Esophagus muscularis mucosa (tissue), 4 donors: ENCODE measurements at regions not wholly inside any gene's neighbourhood (a gene's known extent, or its start where the extent isn't known, plus 50 kb on each side); places are given as distances from the start of the nearest gene placed in this dataset.

Experiments
- DNase-seq: peaks from one replicate; pipeline ENCODE4 v3.0.0-alpha.2; 2017; ENCODE audit errors: extremely low spot score
- H3K27ac ChIP-seq, 4 donors: fragments of 200-600 bp; sonication (generic); replicated peaks in 1 of 4; 1 replicate in 3 of 4; 2 replicates in 1 of 4; pipeline ENCODE4 v1.5.1; 2016 to 2019; ENCODE audit warnings: mild to moderate bottlenecking in 1 of 4
- H3K27me3 ChIP-seq, 4 donors: fragments of 200-600 bp; sonication (generic); one replicate each; pipeline versions ENCODE4 v1.5.1 to v1.6.0; 2016 to 2019
- H3K36me3 ChIP-seq, 4 donors: fragments of 200-600 bp; sonication (generic); one replicate each; pipeline ENCODE4 v1.5.1; 2016 to 2019
- H3K4me1 ChIP-seq, 4 donors: fragments of 200-600 bp; sonication (generic); one replicate each; pipeline ENCODE4 v1.5.1; 2016 to 2019
- H3K4me3 ChIP-seq, 4 donors: fragments of 200-600 bp; sonication (generic); 1 replicate in 2 of 4; 2 replicates in 2 of 4; pipeline ENCODE4 v1.5.1; 2016 to 2019; ENCODE audit warnings: mild to moderate bottlenecking in 4 of 4, moderate library complexity in 1 of 4
- H3K9me3 ChIP-seq, 4 donors: fragments of 200-600 bp; sonication (generic); 1 replicate in 3 of 4; 2 replicates in 1 of 4; pipeline ENCODE4 v1.5.1; 2016 to 2019
- EP300 ChIP-seq: sonication (generic); formaldehyde crosslinking; IDR thresholded peaks from one replicate; pipeline ENCODE4 v1.6.1; 2017; ENCODE audit warnings: antibody characterized with exemption
- POLR2A ChIP-seq: fragments of 450-650 bp; IDR thresholded peaks from one replicate; pipeline ENCODE4 v1.6.1; 2017; ENCODE audit warnings: antibody characterized with exemption, moderate library complexity, mild to moderate bottlenecking, low read depth
- POLR2AphosphoS5 ChIP-seq, 2 donors: sonication (generic); formaldehyde crosslinking; IDR thresholded peaks; one replicate each; pipeline ENCODE4 v1.6.1; 2017; ENCODE audit warnings: antibody characterized with exemption in 2 of 2
- WGBS: methylation state at CpG from one replicate; pipeline ENCODE4 v1.1.5; 2018; 5-methylcytosine and 5-hydroxymethylcytosine counted together
- intact Hi-C: fragments of 100-400 bp; cut with DNase I; formaldehyde crosslinking; loops from one replicate; pipeline ENCODE4 v1.15.1; 2023
- TF ChIP-seq, protein P1 (sequence below), 3 experiments: fragments of 200-600 bp in 2 of 3; fragments of 450-650 bp in 1 of 3; sonication (generic) in 2 of 3; IDR thresholded peaks; one replicate each; pipeline ENCODE4 v1.5.1; 2017 to 2019; ENCODE audit warnings: antibody characterized with exemption in 3 of 3, mild to moderate bottlenecking in 2 of 3, moderate library complexity in 1 of 3

DNA sequence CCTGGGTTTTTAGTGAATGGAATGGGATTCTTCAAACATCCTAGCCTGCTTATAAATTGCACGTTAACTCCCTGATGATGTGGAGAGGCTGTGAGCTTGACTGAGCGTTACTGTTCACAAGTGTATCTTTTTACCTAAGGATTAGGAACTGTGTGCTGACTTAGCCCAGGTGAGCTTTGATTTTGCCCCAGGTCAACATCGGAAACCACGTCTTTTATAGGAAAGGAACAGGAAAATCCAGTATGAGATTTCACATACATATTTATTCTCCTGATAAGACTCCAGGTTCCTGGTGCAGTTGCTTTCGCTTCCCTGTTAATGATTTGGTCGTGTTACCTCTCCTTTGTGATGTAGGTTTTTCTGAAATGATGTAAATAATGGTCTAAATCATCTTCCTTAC is 103.2 kb upstream of the BASP1 start:
- no peaks in the 10 kb centered on the region for H3K27me3 ChIP-seq
- no peak for TF ChIP-seq EP300
- TF ChIP-seq POLR2A, result no peak
- H3K27ac ChIP-seq, result no peak overlapping the region
- H3K4me1 ChIP-seq, result no peaks in the 10 kb centered on the region
- H3K4me3 ChIP-seq, result no peak overlapping the region
- intact Hi-C loops, result no loop called here
- no peak for DNase-seq
- H3K36me3 ChIP-seq, result no peaks in the 10 kb centered on the region
- H3K9me3 ChIP-seq, result no peaks in the 10 kb centered on the region
- 89% methylated on average over 6 of the region's 6 CpGs for WGBS

DNA sequence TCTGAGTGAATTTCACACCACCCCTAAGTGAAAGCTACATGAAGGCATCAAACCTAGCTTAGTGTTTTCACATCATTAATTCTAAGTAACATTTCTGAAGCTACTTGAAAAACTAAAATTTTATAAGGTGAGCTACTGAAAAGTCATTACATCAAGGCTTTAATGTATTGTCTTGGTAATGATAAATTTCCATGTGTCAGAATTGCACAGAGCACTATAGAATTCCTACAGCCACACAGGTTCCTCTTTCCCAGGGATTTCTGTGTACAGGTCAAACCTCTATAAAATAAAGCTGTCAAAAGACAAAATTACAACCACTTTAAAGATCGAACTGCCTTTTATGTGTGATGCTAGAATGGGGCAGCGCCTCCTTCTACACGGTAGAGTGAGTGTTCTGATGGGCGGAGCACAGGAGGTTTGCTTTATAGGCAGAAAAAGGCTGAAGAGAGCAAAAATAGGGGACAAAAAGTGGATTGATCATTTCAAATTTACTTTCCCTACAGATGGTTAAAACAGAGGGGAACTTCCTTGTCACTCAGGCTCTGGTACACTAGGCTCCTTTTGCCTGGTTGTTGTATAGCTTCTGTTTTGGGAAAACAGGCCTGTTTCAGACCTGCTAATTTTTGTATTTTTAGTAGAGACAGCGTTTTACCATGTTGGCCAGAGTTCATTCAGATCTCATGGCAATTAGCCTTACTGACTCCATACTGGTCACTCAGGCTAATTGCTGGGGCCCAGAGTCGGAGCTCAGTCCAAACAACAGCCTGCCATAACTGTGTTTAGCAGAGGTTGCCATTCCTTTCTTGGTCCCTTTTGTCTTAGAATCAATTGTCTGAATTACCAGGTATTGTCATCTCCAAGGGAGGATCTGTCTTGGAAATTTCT is 102.5 kb upstream of the BASP1 start:
- WGBS, result 86% methylated on average over 6 of the region's 6 CpGs
- intact Hi-C loops, result no loop called here
- Histone ChIP-seq H3K9me3 (no peaks in the 10 kb centered on the region), H3K36me3 (no peaks in the 10 kb centered on the region), H3K27ac (no peak overlapping the region), H3K4me1 (no peaks in the 10 kb centered on the region), H3K4me3 (no peak overlapping the region), H3K27me3 (no peaks in the 10 kb centered on the region)
- no peak for TF ChIP-seq EP300
- TF ChIP-seq, protein P1, sequence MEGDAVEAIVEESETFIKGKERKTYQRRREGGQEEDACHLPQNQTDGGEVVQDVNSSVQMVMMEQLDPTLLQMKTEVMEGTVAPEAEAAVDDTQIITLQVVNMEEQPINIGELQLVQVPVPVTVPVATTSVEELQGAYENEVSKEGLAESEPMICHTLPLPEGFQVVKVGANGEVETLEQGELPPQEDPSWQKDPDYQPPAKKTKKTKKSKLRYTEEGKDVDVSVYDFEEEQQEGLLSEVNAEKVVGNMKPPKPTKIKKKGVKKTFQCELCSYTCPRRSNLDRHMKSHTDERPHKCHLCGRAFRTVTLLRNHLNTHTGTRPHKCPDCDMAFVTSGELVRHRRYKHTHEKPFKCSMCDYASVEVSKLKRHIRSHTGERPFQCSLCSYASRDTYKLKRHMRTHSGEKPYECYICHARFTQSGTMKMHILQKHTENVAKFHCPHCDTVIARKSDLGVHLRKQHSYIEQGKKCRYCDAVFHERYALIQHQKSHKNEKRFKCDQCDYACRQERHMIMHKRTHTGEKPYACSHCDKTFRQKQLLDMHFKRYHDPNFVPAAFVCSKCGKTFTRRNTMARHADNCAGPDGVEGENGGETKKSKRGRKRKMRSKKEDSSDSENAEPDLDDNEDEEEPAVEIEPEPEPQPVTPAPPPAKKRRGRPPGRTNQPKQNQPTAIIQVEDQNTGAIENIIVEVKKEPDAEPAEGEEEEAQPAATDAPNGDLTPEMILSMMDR (IDR thresholded peaks at IDR 0.05), result no peak
- no peak for TF ChIP-seq POLR2A
- TF ChIP-seq POLR2AphosphoS5 (IDR thresholded peaks at IDR 0.05), result no peak
- DNase-seq, result no peak

DNA sequence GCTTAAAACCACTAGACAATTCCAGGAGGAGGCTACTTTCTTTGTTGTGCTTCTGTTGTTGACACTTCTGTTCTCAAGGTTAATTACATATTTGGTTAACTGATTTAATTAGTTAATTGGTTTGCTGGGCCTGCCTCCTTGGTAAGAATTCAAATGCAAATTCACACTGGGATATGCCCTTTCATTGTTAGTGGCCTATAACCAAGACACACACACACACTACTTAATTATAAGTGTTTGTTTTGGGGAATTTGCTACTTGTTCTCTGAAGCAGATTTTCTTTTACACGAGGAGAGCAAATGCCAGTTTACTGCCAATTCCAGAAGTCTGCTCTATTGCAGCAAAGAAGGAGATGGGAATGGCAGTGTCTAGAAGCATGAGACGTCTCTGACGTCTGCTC is 101.6 kb upstream of the BASP1 start:
- Histone ChIP-seq H3K36me3 (no peaks in the 10 kb centered on the region), H3K27ac (no peak overlapping the region), H3K4me1 (no peaks in the 10 kb centered on the region), H3K27me3 (no peaks in the 10 kb centered on the region), H3K4me3 (no peak overlapping the region), H3K9me3 (no peaks in the 10 kb centered on the region)
- 91% methylated on average over 3 of the region's 3 CpGs for WGBS
- DNase-seq, result no peak
- TF ChIP-seq POLR2A, result no peak
- no peak for TF ChIP-seq EP300
- TF ChIP-seq, protein P1 (IDR thresholded peaks at IDR 0.05), result no peak
- TF ChIP-seq POLR2AphosphoS5 (IDR thresholded peaks at IDR 0.05), result no peak
- intact Hi-C loops, result no loop called here

DNA sequence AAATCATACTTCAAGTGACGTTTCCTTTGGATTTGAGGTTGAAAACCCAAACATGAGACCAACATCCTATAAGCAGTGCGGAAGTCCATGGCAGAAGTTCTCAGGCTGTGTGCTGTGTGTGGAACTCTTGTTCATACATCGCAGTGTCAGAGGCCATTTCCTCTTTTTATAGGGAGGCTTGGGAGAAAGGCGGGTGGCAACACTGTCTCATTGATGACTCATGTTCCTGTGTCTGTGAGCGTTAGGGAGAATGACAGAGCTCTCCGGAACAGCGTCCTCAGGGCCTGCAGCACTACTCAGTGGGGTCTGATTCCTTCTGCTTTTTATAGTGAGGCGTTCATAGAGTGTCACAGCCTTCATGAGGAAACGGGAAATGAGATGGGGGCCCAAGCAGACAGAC is 98.8 kb upstream of the BASP1 start:
- intact Hi-C loops, result no loop called here
- no peaks in the 10 kb centered on the region for H3K36me3 ChIP-seq
- peak in 1 of 2 donors; percentile 25 for TF ChIP-seq POLR2AphosphoS5 (IDR thresholded peaks at IDR 0.05)
- no peak for TF ChIP-seq EP300
- TF ChIP-seq POLR2A, result no peak
- TF ChIP-seq, protein P1 (IDR thresholded peaks at IDR 0.05), result no peak
- WGBS, result 54% methylated on average over 9 of the region's 9 CpGs
- no peak overlapping the region for H3K4me3 ChIP-seq
- DNase-seq, result no peak
- no peaks in the 10 kb centered on the region for H3K4me1 ChIP-seq
- H3K27ac ChIP-seq, result no peak overlapping the region
- no peaks in the 10 kb centered on the region for H3K27me3 ChIP-seq
- H3K9me3 ChIP-seq, result no peaks in the 10 kb centered on the region

DNA sequence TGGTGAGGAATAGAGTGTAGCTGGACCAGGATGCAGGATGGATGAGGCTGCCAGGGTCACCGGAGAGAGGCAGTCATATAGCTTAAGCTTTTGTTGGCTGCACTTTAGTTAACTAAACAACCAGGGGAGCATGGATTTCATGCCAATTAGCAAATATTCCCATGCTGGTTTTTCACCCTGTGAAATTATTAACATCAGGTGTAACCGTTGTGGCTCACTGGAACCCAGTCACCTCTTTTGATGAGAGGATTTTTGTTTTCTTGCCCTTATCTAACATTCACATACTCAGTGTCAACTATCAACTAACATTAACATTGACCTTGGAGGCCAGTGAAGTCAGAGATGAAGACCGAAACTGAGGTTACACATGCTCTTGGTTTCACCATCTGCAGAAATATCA is 97.2 kb upstream of the BASP1 start:
- TF ChIP-seq, protein P1 (IDR thresholded peaks at IDR 0.05), result no peak
- no peak for TF ChIP-seq EP300
- TF ChIP-seq POLR2AphosphoS5 (IDR thresholded peaks at IDR 0.05), result no peak
- TF ChIP-seq POLR2A, result no peak
- DNase-seq, result no peak
- intact Hi-C loops, result no loop called here
- H3K36me3 ChIP-seq, result no peaks in the 10 kb centered on the region
- H3K27ac ChIP-seq, result no peak overlapping the region
- H3K4me1 ChIP-seq, result no peaks in the 10 kb centered on the region
- no peak overlapping the region for H3K4me3 ChIP-seq
- 91% methylated on average over 3 of the region's 3 CpGs for WGBS
- H3K9me3 ChIP-seq, result no peaks in the 10 kb centered on the region
- no peaks in the 10 kb centered on the region for H3K27me3 ChIP-seq
